SK-N-SH treated with all-trans-retinoic acid at 6 μM for 48 hours (cell line): ENCODE measurements at regions not wholly inside any gene's neighbourhood (a gene's known extent, or its start where the extent isn't known, plus 50 kb on each side); places are given as distances from the start of the nearest gene placed in this dataset.

Source experiments
- ATAC-seq: fragments of 200-7000 bp; cut with Tn5 transposase; 3 replicates; pipeline ENCODE4 v1.9.1; 2020; ENCODE audit warnings: mild to moderate bottlenecking, moderate library complexity
- ARNTL ChIP-seq: fragments of 450-650 bp; formaldehyde crosslinking; IDR thresholded peaks from 2 replicates; pipeline ENCODE4 v1.5.0; 2020; ENCODE audit warnings: low read depth, mild to moderate bottlenecking, moderate library complexity, borderline replicate concordance
- BACH2 ChIP-seq: fragments of 250-450 bp; sonication (Bioruptor Pico); IDR thresholded peaks from 2 replicates; pipeline ENCODE4 v1.9.0; 2021; ENCODE audit warnings: mild to moderate bottlenecking, borderline replicate concordance
- CREB5 ChIP-seq: fragments of 250-450 bp; sonication (Bioruptor Pico); IDR thresholded peaks from 2 replicates; pipeline ENCODE4 v1.5.1; 2020; ENCODE audit warnings: low read depth, mild to moderate bottlenecking, moderate library complexity
- CSDC2 ChIP-seq: fragments of 250-450 bp; sonication (Bioruptor Pico); IDR thresholded peaks from 2 replicates; pipeline ENCODE4 v1.5.0; 2020; ENCODE audit warnings: mild to moderate bottlenecking, moderate library complexity
- CSRNP3 ChIP-seq: fragments of 250-450 bp; sonication (Bioruptor Pico); IDR thresholded peaks from 2 replicates; pipeline ENCODE4 v1.5.1; 2021; ENCODE audit warnings: mild to moderate bottlenecking, moderate library complexity
- ESRRG ChIP-seq: fragments of 250-450 bp; sonication (Bioruptor Pico); IDR thresholded peaks from 2 replicates; pipeline ENCODE4 v1.6.1; 2021; ENCODE audit warnings: mild to moderate bottlenecking
- ISL1 ChIP-seq: fragments of 250-450 bp; sonication (Bioruptor Pico); IDR thresholded peaks from 2 replicates; pipeline ENCODE4 v2.1.2; 2022; ENCODE audit warnings: mild to moderate bottlenecking, moderate library complexity
- PATZ1 ChIP-seq: fragments of 250-450 bp; sonication (Bioruptor Pico); IDR thresholded peaks from 2 replicates; pipeline ENCODE4 v1.8.0; 2020; ENCODE audit warnings: mild to moderate bottlenecking, moderate library complexity, borderline replicate concordance
- POU6F1 ChIP-seq: fragments of 250-450 bp; sonication (Bioruptor Pico); IDR thresholded peaks from 2 replicates; pipeline ENCODE4 v1.8.0; 2021; ENCODE audit warnings: low read depth, mild to moderate bottlenecking, moderate library complexity, borderline replicate concordance
- PPARA ChIP-seq: fragments of 250-450 bp; sonication (Bioruptor Pico); IDR thresholded peaks from 2 replicates; pipeline ENCODE4 v1.5.0; 2020; ENCODE audit warnings: mild to moderate bottlenecking, borderline replicate concordance
- RARB ChIP-seq: fragments of 250-450 bp; sonication (Bioruptor Pico); IDR thresholded peaks from 2 replicates; pipeline ENCODE4 v1.8.0; 2021; ENCODE audit warnings: mild to moderate bottlenecking, moderate library complexity
- TCF4 ChIP-seq: fragments of 250-450 bp; sonication (Bioruptor Pico); IDR thresholded peaks from 2 replicates; pipeline ENCODE4 v1.8.0; 2021; ENCODE audit warnings: mild to moderate bottlenecking, moderate library complexity, borderline replicate concordance
- TOX ChIP-seq: fragments of 250-450 bp; sonication (Bioruptor Pico); IDR thresholded peaks from 2 replicates; pipeline ENCODE4 v1.8.0; 2021; ENCODE audit warnings: mild to moderate bottlenecking, moderate library complexity, borderline replicate concordance
- TSHZ2 ChIP-seq: fragments of 250-450 bp; sonication (Bioruptor Pico); IDR thresholded peaks from 2 replicates; pipeline ENCODE4 v1.5.0; 2020; ENCODE audit warnings: mild to moderate bottlenecking, moderate library complexity
- ZC3H10 ChIP-seq: fragments of 250-450 bp; sonication (Bioruptor Pico); IDR thresholded peaks from 2 replicates; pipeline ENCODE4 v1.5.1; 2021; ENCODE audit warnings: mild to moderate bottlenecking, moderate library complexity
- ZFP30 ChIP-seq: fragments of 450-650 bp; formaldehyde crosslinking; IDR thresholded peaks from 2 replicates; pipeline ENCODE4 v1.5.0; 2022; ENCODE audit warnings: mild to moderate bottlenecking, moderate library complexity
- ZNF565 ChIP-seq: fragments of 450-650 bp; formaldehyde crosslinking; conservative IDR thresholded peaks from 2 replicates; pipeline ENCODE4 v1.5.0; 2020; ENCODE audit warnings: low read depth, mild to moderate bottlenecking, moderate library complexity
- ZNF70 ChIP-seq: fragments of 450-650 bp; formaldehyde crosslinking; IDR thresholded peaks from 2 replicates; pipeline ENCODE4 v1.5.0; 2020; ENCODE audit warnings: mild to moderate bottlenecking, moderate library complexity
- ZNF8 ChIP-seq: fragments of 450-650 bp; formaldehyde crosslinking; IDR thresholded peaks from 2 replicates; pipeline ENCODE4 v1.5.0; 2020; ENCODE audit warnings: mild to moderate bottlenecking, moderate library complexity

GRCh38 chr22:34236527-34236926 is 316.3 kb upstream of the LARGE1 start:
- TF ChIP-seq CSDC2 (CRISPR knock-in tag) (no peak), TOX (no peak), ZNF8 (CRISPR knock-in tag) (no peak), ZC3H10 (CRISPR knock-in tag) (no peak), ZNF565 (no peak), RARB (CRISPR knock-in tag) (no peak), ZNF70 (CRISPR knock-in tag) (no peak), PPARA (CRISPR knock-in tag) (no peak), ESRRG (CRISPR knock-in tag) (no peak), TSHZ2 (CRISPR knock-in tag) (no peak), CREB5 (no peak), ISL1 (CRISPR knock-in tag) (no peak), BACH2 (no peak)
- no peak for ATAC-seq

GRCh38 chr22:34239421-34239820 is 319.1 kb upstream of the LARGE1 start:
- no peak for TF ChIP-seq RARB (CRISPR knock-in tag)
- TF ChIP-seq TCF4 (CRISPR knock-in tag): no peak
- TF ChIP-seq ZFP30 (CRISPR knock-in tag): no peak
- TF ChIP-seq POU6F1 (CRISPR knock-in tag): no peak
- no peak for TF ChIP-seq ZNF8 (CRISPR knock-in tag)
- no peak for TF ChIP-seq CSRNP3 (CRISPR knock-in tag)
- no peak for TF ChIP-seq PATZ1 (CRISPR knock-in tag)
- no peak for TF ChIP-seq BACH2
- no peak for TF ChIP-seq PPARA (CRISPR knock-in tag)
- TF ChIP-seq ISL1 (CRISPR knock-in tag): no peak
- TF ChIP-seq CSDC2 (CRISPR knock-in tag): no peak
- no peak for TF ChIP-seq ARNTL
- TF ChIP-seq, all 23 proteins: peak for 0
- no peak for ATAC-seq

GRCh38 chr22:34243023-34243422 is 322.7 kb upstream of the LARGE1 start:
- TF ChIP-seq TSHZ2 (CRISPR knock-in tag): no peak
- no peak for ATAC-seq
